GM21515 (cell line): ENCODE measurements at regions not wholly inside any gene's neighbourhood (a gene's known extent, or its start where the extent isn't known, plus 50 kb on each side); places are given as distances from the start of the nearest gene placed in this dataset.
"Not testable (repeated sequence)": the region's sequence is repeated elsewhere in the genome, so short reads cannot be mapped to it uniquely, and the experiment has no call there.

ENCODE experiments used
- ATAC-seq: cut with Tn5 transposase; IDR thresholded peaks from one replicate; pipeline ENCODE4 v1.9.1; 2021; ENCODE audit not compliant: unreplicated experiment

DNA sequence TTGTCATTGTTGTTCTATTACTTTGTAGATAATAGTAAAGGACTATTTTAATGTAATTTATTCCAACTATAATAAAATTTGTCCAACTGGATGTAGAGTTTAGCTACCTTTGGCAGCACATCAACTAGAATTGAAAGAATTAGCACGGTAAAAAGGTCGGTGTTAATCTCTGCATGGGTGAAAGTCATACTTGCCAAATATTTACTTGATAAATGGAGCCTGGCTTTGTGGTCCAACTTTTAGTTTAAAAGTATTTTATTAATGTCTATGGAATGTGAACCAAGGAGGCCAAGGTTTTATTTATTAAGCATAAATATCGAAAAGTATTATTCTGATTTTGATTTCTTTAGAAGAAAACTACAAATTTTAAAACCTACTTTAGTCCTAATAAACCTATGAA, 1389.0 kb downstream of the PCDH9 start:
- ATAC-seq, result no peak

DNA sequence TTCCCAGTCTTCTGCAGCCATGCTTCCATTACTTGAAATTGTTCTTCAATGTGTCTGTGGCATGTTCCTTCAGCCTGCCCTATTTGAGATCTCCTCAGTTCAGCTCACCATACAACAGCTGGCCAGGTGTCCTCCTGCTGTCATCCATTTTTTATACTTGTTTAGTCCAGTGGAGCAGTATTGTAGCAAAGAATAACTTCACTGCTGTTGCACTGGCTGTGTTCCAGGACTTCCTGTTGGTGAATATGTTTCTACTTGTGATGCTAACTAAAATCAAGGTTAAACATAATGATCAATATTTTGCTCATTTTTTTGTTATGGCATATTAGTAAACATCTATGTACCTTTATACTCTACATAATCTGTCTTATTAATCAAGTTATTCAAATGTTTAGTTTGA, 1394.1 kb downstream of the PCDH9 start:
- no peak for ATAC-seq

- ATAC-seq, result no peak
These were observed 1395.2 kb downstream of the PCDH9 start for GRCh38 chr13:65834897-65835296.

DNA sequence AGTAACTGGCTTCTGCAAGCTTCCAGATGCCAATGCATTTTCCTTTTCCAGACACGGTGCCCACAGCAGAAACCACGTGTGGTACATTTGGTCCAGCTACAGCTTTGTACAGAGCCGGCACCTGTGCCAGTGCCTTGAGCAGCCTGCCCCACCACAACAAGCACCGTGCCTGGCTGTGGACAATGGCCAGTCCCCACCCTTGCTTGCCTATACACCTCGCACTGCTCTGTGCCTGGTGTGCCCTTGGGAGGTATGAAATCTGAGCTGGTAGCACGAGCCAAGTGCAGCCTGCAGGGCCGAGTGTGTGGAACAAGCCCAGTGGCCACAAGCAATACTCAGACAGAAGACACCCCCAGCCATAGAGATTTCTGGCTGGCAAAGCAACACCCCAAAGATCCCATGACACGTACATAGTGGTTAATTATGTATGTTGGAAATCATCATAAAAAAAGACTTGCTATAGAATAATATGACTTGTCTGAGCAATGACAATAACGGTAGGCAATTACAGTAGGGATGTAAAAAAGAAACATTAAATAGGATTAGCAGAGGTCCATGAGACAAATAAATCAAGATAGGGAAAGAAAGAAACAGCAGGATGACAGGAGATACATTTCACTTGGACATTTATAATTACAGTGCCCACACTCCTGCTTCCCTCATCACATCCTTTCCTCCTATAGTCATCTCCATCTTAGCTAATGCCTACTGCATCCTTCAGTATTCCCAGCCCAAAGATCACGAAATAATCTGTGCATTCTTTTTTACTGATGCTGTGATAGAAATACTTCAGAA, 1399.5 kb downstream of the PCDH9 start:
- ATAC-seq, result no peak

GRCh38 chr13:65829241-65830008, 1400.7 kb downstream of the PCDH9 start:
- no peak for ATAC-seq

DNA sequence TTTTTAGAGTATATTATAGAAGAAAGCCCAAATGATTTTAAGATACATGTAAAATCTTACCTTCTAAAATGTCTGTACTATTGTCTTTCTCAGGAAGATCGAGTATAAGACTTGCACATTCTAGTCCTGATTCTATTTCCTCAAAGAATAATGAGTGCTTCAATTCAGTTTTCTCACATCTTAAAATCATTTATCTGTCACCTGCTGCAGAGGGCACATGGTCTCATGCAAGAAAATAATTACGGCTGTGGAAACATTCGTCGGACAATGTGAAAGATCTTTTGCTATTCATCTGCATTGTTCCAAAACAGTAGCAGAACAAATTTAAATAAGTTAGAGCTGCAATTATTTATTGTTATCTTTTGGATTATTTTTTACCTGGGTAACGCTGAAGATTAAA, 1403.5 kb downstream of the PCDH9 start:
- ATAC-seq, result no peak

DNA sequence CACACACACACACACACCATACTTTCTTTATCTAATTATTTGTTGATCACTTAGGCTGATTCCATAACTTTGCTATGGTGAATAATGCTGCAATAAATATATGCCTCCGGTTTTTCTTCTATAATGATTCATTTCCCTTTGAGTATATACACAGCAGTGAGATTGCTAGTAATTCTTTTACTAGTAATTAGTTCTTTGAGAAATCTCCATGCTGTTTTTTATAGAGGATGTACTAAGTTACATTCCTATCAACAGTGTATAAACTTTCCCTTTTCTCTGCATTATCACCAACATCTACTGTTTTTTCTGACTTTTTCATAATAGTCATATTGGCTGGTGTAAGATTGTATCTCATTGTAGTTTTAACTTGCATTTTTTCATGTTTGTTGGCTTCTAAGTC, 1405.1 kb downstream of the PCDH9 start:
- no peak for ATAC-seq

DNA sequence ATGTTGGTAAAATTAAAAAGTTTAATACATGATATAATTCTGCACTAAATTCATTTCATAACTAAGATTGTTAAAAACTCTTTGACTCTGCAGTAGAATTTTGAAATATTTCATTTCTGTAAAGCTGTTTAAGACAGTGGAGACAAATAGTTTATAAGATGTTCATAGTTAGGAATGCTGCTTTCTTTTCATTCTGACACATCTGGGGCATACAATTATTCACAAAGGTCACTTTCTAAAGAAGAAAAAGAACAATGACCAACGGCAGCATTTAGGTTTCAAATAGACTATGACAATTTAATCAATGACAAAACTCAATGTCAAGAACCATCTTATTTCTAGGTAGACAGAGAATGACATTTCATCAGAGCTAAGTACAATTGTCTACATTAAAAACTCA, 1422.1 kb downstream of the PCDH9 start:
- no peak for ATAC-seq

DNA sequence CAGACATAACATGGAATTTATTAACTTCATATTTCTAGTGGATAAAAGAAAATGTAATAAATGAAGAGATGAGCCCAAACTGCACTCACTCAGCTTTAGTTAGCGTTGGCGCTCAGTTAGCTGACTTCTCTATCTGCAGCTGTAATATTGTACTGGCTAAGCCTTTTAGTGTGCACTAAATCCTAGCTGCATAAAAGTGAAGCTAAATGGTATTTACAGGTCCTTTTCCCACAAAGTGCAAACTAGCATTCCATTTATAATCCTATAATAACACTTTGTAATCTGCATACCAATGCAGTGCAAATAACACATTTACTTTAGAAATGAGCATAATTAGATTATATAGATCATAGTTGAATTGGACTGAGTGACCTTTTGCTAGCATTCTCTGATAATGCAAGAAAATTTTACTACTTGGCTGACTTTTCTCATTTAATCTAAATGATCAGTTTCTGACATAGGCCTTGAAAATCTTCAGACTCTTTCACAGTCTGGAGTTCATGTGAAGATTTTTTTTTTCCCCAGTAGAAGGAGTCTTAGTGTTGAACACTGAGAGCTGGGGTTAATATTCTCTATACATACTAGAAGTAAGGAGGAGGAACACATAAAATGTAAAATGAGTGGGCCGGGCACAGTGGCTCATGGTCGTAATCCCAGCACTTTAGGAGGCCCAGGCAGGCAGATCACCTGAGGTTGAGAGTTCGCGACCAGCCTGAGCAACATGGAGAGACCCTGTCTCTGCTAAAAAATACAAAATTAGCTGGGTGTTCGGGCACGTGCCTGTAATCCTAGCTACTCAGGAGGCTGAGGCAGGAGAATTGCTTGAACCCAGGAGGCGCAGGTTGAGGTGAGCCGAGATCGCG, 1426.4 kb downstream of the PCDH9 start:
- no peak for ATAC-seq

GRCh38 chr13:65789815-65790214, 1440.3 kb downstream of the PCDH9 start:
- no peak for ATAC-seq

- ATAC-seq, result no peak
These were observed 1443.1 kb downstream of the PCDH9 start for GRCh38 chr13:65787082-65787481.

GRCh38 chr13:65784088-65784816, 1445.9 kb downstream of the PCDH9 start:
- ATAC-seq, result no peak

GRCh38 chr13:65783383-65783782, 1446.8 kb downstream of the PCDH9 start:
- ATAC-seq, result no peak

- ATAC-seq, result not testable (repeated sequence)
These were observed 1458.3 kb downstream of the PCDH9 start for GRCh38 chr13:65771704-65772313.

DNA sequence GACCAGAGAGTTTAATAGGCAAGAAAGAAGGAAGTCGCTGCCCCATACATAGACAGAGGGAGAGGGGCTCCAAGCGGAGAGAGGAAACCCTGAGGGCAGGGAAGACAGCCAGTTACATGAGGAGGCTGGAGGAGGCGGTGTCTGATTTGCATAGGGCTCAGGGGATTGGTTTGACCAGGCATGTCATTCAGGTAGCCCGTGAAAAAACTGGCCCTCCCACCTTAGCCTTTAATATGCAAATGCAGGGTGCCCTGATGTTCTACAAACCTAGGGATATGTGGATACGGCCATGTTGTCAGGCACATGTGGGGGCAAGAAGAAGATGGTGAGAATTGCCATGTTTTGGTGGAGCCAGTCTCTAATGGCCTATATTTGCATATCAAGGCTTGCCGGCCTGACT, 1461.6 kb downstream of the PCDH9 start:
- ATAC-seq, result no peak

DNA sequence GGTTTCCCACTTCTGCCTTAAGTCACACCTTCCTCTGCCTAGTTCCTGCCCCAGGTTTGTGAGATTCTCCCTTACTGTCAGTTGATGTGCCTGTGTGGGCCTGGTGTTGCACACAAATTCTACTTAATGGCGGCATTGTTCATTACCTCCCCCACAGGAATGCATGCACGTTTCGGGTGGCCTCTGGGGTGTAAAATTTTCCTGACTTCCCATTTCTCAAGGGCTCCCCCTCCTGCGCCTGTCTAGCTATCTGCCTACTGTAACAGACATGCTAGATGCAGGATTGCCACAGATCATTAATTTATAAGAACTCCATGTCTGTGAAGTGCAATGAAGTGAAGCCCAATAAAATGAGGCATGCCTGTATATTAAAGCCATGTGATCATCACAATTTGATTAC, 1466.3 kb downstream of the PCDH9 start:
- ATAC-seq, result no peak

DNA sequence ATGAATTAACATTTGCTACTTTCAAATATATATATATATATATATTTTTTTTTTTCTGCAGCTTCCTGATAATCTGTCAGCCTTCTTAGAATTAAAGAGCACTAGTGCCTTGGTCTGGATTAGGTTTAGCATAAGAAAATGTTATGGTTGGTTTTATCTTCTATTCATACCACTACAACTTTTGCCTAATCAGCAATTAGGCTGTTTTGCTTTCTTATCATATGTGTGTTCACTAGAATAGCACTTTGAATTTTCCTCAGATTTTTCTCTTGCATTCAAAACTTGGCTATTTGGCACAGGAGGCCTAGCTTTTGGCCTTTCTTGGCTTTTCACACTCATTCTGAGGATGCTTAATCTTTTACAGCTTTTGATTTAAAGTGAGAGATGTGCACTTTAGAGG, 1468.1 kb downstream of the PCDH9 start:
- ATAC-seq, result no peak

DNA sequence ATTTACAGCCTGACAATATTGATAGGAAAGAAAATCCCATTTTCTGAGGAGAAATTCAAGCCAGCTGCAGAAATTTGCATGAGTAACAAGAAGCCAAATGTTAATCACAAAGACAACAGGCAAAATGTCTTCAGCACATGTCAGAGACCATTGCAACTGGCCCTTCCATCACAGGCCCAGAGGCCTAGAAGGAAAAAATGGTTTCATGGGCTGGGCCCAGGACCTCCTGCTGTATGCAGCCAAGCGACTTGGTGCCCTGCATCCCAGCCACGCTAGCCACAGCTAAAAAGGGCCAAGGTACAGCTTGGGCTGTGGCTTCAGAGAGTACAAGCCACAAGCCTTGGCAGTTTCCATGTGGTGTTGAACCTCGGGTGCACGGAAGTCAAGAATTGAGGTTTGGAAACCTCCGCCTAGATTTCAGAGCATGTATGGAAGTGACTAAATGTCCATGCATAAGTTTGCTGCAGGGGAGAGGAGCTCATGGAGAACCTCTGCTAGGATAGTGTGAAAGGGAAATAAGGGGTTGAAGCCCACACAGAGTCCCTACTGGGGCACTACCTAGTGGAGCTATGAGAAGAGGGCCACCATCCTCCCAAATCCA, 1474.0 kb downstream of the PCDH9 start:
- ATAC-seq, result no peak

DNA sequence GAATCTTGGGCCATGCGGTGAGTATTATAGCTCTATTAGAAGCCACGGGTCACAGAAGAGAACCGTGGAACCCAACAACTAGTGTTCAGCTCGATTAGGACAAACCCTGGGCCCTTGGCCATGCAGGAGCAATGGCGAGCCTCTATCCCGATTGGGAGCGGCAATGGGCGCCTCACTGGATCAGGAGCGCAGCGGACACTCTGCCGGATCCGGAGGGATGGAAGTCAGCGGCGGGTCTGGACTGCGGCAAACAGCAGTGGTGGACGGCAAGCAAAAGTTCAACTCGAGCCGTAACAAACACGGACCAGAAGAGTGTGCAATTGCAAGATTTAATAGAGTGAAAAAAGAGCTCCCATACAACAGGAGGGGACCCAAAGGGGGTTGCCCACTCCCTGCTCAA, 1481.9 kb downstream of the PCDH9 start:
- no peak for ATAC-seq

DNA sequence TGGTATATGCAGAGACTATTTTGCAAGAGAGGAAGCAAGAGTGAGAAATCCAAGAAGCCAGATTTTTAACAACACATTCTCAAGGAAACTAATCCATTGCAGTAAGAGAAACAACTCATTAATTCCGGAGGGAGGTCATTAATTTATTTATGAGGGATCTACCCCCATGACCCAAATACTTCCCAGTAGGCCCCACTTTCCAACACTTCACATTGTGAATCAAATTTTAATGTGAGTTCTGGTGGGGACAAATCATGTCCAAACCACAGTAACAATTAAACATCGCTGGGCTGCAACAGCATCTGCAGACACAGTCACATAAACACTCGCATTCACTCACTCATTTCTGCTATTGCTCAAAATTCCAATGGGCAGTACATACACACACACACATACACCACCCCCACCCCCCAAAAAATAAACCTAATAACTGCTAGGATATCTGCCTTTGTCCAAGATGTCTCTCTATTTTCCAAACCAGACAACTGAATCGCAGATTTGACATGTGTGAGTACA, 1483.7 kb downstream of the PCDH9 start:
- ATAC-seq, result no peak
